H9 (cell line): ENCODE measurements at regions not wholly inside any gene's neighbourhood (a gene's known extent, or its start where the extent isn't known, plus 50 kb on each side); places are given as distances from the start of the nearest gene placed in this dataset.

Source experiments
- DNase-seq: peaks from one replicate; pipeline ENCODE4 v3.0.0-alpha.2; 2017
- H2AFZ ChIP-seq: one replicate; pipeline ENCODE4 v1.6.1; 2013; ENCODE audit warnings: mild to moderate bottlenecking, low read length, control low read depth, moderate library complexity
- H2AK5ac ChIP-seq: 2 replicates; pipeline ENCODE4 v1.6.1; 2013; ENCODE audit warnings: low read length, control low read depth, mixed read lengths; ENCODE audit not compliant: insufficient read length
- H2BK120ac ChIP-seq: one replicate; pipeline ENCODE4 v1.6.1; 2013; ENCODE audit warnings: low read depth, mild to moderate bottlenecking, low read length, control low read depth, inconsistent platforms; ENCODE audit not compliant: poor library complexity, severe bottlenecking
- H2BK12ac ChIP-seq: 2 replicates; pipeline ENCODE4 v1.6.1; 2013; ENCODE audit warnings: low read length, control low read depth, mixed read lengths, low read depth; ENCODE audit not compliant: insufficient read length
- H2BK15ac ChIP-seq: 2 replicates; pipeline ENCODE4 v1.6.1; 2013; ENCODE audit warnings: low read depth, low read length, control low read depth
- H2BK20ac ChIP-seq: one replicate; pipeline ENCODE4 v1.6.1; 2013; ENCODE audit warnings: low read depth, mild to moderate bottlenecking, low read length, control low read depth, inconsistent platforms; ENCODE audit not compliant: poor library complexity, severe bottlenecking
- H2BK5ac ChIP-seq: 2 replicates; pipeline ENCODE4 v1.6.1; 2013; ENCODE audit warnings: low read length, control low read depth, mixed read lengths; ENCODE audit not compliant: insufficient read length
- H3K14ac ChIP-seq: 2 replicates; pipeline ENCODE4 v1.6.1; 2013; ENCODE audit warnings: low read length, control low read depth; ENCODE audit not compliant: insufficient read depth
- H3K18ac ChIP-seq: 2 replicates; pipeline ENCODE4 v1.6.1; 2013; ENCODE audit warnings: low read depth, mild to moderate bottlenecking, mixed read lengths, low read length, control low read depth; ENCODE audit not compliant: insufficient read length
- H3K23ac ChIP-seq: 2 replicates; pipeline ENCODE4 v1.6.1; 2013; ENCODE audit warnings: low read length, control low read depth, mixed read lengths, low read depth; ENCODE audit not compliant: insufficient read length
- H3K23me2 ChIP-seq: 2 replicates; pipeline ENCODE4 v1.6.1; 2013; ENCODE audit warnings: low read depth, mild to moderate bottlenecking, mixed read lengths, low read length, control low read depth; ENCODE audit not compliant: insufficient read length, poor library complexity, severe bottlenecking
- H3K27ac ChIP-seq: 2 replicates; pipeline ENCODE4 v1.5.1; 2013; ENCODE audit warnings: low read length, control low read depth, mixed read lengths, low read depth; ENCODE audit not compliant: insufficient read length
- H3K27me3 ChIP-seq: 2 replicates; pipeline ENCODE4 v1.6.1; 2013; ENCODE audit warnings: low read length, control low read depth, inconsistent platforms; ENCODE audit not compliant: insufficient read depth
- H3K4ac ChIP-seq: 2 replicates; pipeline ENCODE4 v1.6.1; 2013; ENCODE audit warnings: low read depth, mild to moderate bottlenecking, control low read depth, inconsistent platforms, low read length, moderate library complexity
- H3K4me1 ChIP-seq: 2 replicates; pipeline ENCODE4 v1.6.1; 2013; ENCODE audit warnings: low read length, control low read depth, inconsistent platforms; ENCODE audit not compliant: insufficient read depth
- H3K4me2 ChIP-seq: 2 replicates; pipeline ENCODE4 v1.6.1; 2013; ENCODE audit warnings: low read length, control low read depth, mixed read lengths; ENCODE audit not compliant: insufficient read length, insufficient read depth
- H3K56ac ChIP-seq: 2 replicates; pipeline ENCODE4 v1.6.1; 2013; ENCODE audit warnings: low read depth, mild to moderate bottlenecking, mixed read lengths, low read length, control low read depth; ENCODE audit not compliant: insufficient read length
- H3K79me1 ChIP-seq: 2 replicates; pipeline ENCODE4 v1.6.1; 2013; ENCODE audit warnings: low read depth, mild to moderate bottlenecking, moderate library complexity, low read length, control low read depth, inconsistent platforms; ENCODE audit not compliant: insufficient read depth, poor library complexity, severe bottlenecking
- H3K79me2 ChIP-seq: 2 replicates; pipeline ENCODE4 v1.6.1; 2013; ENCODE audit warnings: low read length, control low read depth, inconsistent platforms; ENCODE audit not compliant: insufficient read depth
- H3K9ac ChIP-seq: 2 replicates; pipeline ENCODE4 v1.6.1; 2013; ENCODE audit warnings: low read length, control low read depth, mixed read lengths; ENCODE audit not compliant: insufficient read length; ENCODE audit errors: extremely low read depth
- H3K9me3 ChIP-seq: one replicate; pipeline ENCODE4 v1.6.1; 2013; ENCODE audit warnings: low read depth, low read length, inconsistent platforms; ENCODE audit not compliant: control insufficient read depth
- H3T11ph ChIP-seq: one replicate; pipeline ENCODE4 v1.6.1; 2013; ENCODE audit warnings: mild to moderate bottlenecking, low read length, control low read depth, inconsistent platforms
- H4K20me1 ChIP-seq: one replicate; pipeline ENCODE4 v1.6.1; 2013; ENCODE audit not compliant: control insufficient read depth, insufficient read length, insufficient read depth
- H4K5ac ChIP-seq: 2 replicates; pipeline ENCODE4 v1.6.1; 2013; ENCODE audit warnings: low read depth, mild to moderate bottlenecking, mixed read lengths, low read length, control low read depth; ENCODE audit not compliant: insufficient read length
- H4K8ac ChIP-seq: replicated peaks from 2 replicates; pipeline ENCODE4 v1.6.1; 2013; ENCODE audit warnings: low read length, control low read depth, mixed read lengths, low read depth; ENCODE audit not compliant: insufficient read length
- H4K91ac ChIP-seq: 2 replicates; pipeline ENCODE4 v1.6.1; 2013; ENCODE audit warnings: low read depth, mild to moderate bottlenecking, moderate library complexity, mixed read lengths, low read length, control low read depth; ENCODE audit not compliant: insufficient read length
- H3K27ac Mint-ChIP-seq, 3 experiments: 2 replicates in 2 of 3; 3 replicates in 1 of 3; pipeline ENCODE4 v1.8.0; 2020 to 2021; ENCODE audit warnings: mixed read lengths in 3 of 3, mild to moderate bottlenecking in 1 of 3, moderate library complexity in 1 of 3
- H3K27me3 Mint-ChIP-seq: 2 replicates; pipeline ENCODE4 v1.8.0; 2021; ENCODE audit warnings: low read depth, mild to moderate bottlenecking, moderate library complexity, mixed read lengths
- H3K36me3 Mint-ChIP-seq, 3 experiments: 2 replicates in 2 of 3; 3 replicates in 1 of 3; pipeline ENCODE4 v1.8.0; 2020 to 2021; ENCODE audit warnings: low read depth in 3 of 3, mixed read lengths in 3 of 3; ENCODE audit not compliant: insufficient read depth in 1 of 3
- H3K4me1 Mint-ChIP-seq, 2 experiments: 2 replicates each; pipeline ENCODE4 v1.8.0; 2020; ENCODE audit warnings: mixed read lengths in 2 of 2
- H3K4me3 Mint-ChIP-seq, 2 experiments: 2 replicates in 1 of 2; 3 replicates in 1 of 2; pipeline ENCODE4 v1.8.0; 2020 to 2021; ENCODE audit warnings: mild to moderate bottlenecking in 2 of 2, mixed read lengths in 2 of 2, moderate library complexity in 1 of 2
- H3K9me3 Mint-ChIP-seq, 2 experiments: 2 replicates in 1 of 2; 3 replicates in 1 of 2; pipeline ENCODE4 v1.8.0; 2020; ENCODE audit warnings: mild to moderate bottlenecking in 2 of 2, mixed read lengths in 2 of 2, moderate library complexity in 1 of 2
- WGBS: extraction: QIAGEN DNeasy Blood & Tissue Kit; methylation state at CpG from one replicate; pipeline ENCODE4 v1.1.7; 2013; ENCODE audit warnings: missing lambda C conversion rate, low lambda C conversion rate, mixed read lengths; ENCODE audit not compliant: insufficient read length; ENCODE audit errors: extremely low coverage; 5-methylcytosine and 5-hydroxymethylcytosine counted together
- TF ChIP-seq, protein P1 (sequence below): fragments of 200-600 bp; sonication (generic); conservative IDR thresholded peaks from 3 replicates; pipeline ENCODE4 v1.8.0; 2021; ENCODE audit warnings: antibody characterized with exemption, mild to moderate bottlenecking

DNA sequence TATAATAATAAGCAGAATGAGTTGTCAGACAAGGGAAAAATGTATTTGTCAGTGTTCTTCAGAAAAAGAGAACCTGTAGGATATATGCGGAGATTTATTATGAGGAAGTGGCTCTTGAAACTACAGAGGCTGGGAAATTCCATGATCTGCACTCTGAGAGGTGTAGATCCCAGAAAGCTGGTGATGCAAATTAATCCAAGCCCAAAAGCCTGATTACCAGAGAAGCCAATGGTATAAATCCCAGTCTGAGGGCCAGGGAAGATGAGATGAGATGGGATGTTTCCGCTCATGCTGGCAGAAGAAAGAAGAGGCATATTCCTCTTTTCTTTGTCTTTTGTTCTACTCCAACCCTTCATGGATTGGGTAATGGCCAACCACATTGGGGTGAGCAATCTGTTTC lies 732.8 kb upstream of the IGFBP3 start:
- Mint-ChIP-seq H3K27ac (no peak overlapping the region), H3K36me3 (peaks cover 2 to 16% (median 9%) of the 10 kb centered on the region in 3 experiments), H3K4me3 (no peak overlapping the region), H3K4me1 (peaks cover 8% of the 10 kb centered on the region in 2 experiments), H3K27me3 (no peaks in the 10 kb centered on the region; the same call in 1 of the 2 replicates), H3K9me3 (peaks cover 10 to 14% of the 10 kb centered on the region in 2 experiments)
- no peaks in the 10 kb centered on the region for H4K20me1 ChIP-seq
- H2BK20ac ChIP-seq = no peak overlapping the region
- no peak overlapping the region for H3K18ac ChIP-seq
- no peak overlapping the region for H3K14ac ChIP-seq
- H4K91ac ChIP-seq = no peak overlapping the region
- no peaks in the 10 kb centered on the region for H3K27me3 ChIP-seq
- DNase-seq = no peak
- H4K8ac ChIP-seq = no peak overlapping the region
- H2BK120ac ChIP-seq = no peak overlapping the region
- no peaks in the 10 kb centered on the region for H3K79me1 ChIP-seq
- H3K4me1 ChIP-seq = no peaks in the 10 kb centered on the region
- no peak overlapping the region for H3K4ac ChIP-seq
- no peaks in the 10 kb centered on the region for H3K79me2 ChIP-seq
- H3K23me2 ChIP-seq = no peaks in the 10 kb centered on the region
- no peak overlapping the region for H3K4me2 ChIP-seq
- no peak overlapping the region for H3K56ac ChIP-seq
- no peak overlapping the region for H3K23ac ChIP-seq
- H2BK5ac ChIP-seq = no peak overlapping the region
- H4K5ac ChIP-seq = no peak overlapping the region
- H2BK12ac ChIP-seq = no peak overlapping the region
- H2AFZ ChIP-seq = no peak overlapping the region
- no CpG with 5 or more reads among the region's 2 CpGs for WGBS
- TF ChIP-seq, protein P1, sequence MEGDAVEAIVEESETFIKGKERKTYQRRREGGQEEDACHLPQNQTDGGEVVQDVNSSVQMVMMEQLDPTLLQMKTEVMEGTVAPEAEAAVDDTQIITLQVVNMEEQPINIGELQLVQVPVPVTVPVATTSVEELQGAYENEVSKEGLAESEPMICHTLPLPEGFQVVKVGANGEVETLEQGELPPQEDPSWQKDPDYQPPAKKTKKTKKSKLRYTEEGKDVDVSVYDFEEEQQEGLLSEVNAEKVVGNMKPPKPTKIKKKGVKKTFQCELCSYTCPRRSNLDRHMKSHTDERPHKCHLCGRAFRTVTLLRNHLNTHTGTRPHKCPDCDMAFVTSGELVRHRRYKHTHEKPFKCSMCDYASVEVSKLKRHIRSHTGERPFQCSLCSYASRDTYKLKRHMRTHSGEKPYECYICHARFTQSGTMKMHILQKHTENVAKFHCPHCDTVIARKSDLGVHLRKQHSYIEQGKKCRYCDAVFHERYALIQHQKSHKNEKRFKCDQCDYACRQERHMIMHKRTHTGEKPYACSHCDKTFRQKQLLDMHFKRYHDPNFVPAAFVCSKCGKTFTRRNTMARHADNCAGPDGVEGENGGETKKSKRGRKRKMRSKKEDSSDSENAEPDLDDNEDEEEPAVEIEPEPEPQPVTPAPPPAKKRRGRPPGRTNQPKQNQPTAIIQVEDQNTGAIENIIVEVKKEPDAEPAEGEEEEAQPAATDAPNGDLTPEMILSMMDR = no peak
- H3T11ph ChIP-seq = no peak overlapping the region
- no peak overlapping the region for H3K9ac ChIP-seq
- H2AK5ac ChIP-seq = no peak overlapping the region
- no peaks in the 10 kb centered on the region for H3K9me3 ChIP-seq
- H3K27ac ChIP-seq = no peak overlapping the region
- no peak overlapping the region for H2BK15ac ChIP-seq
